RWPE1 (cell line): ENCODE measurements at regions not wholly inside any gene's neighbourhood (a gene's known extent, or its start where the extent isn't known, plus 50 kb on each side); places are given as distances from the start of the nearest gene placed in this dataset.
"Not testable (repeated sequence)": the region's sequence is repeated elsewhere in the genome, so short reads cannot be mapped to it uniquely, and the experiment has no call there.

Source experiments
- CTCF ChIA-PET: fragments of 350-600 bp; sonication (Branson Sonifier 250); formaldehyde crosslinking; extraction: SDS; loops from one replicate; lab custom pipeline; 2021; lab: Yijun Ruan, JAX
- POLR2A ChIA-PET: fragments of 400-600 bp; formaldehyde crosslinking; extraction: SDS; loops from one replicate; lab custom pipeline; 2020; ENCODE audit warnings: antibody characterized with exemption; ENCODE audit not compliant: low non-redundant PET; lab: Yijun Ruan, JAX
- DNase-seq: peaks from one replicate; pipeline ENCODE4 v3.0.0; 2012; ENCODE audit warnings: low spot score
- H3K27ac ChIP-seq: fragments of 450-650 bp; 2 replicates; pipeline ENCODE4 v1.5.1; 2017
- TF ChIP-seq, protein P1 (sequence below): fragments of 450-650 bp; conservative IDR thresholded peaks from 2 replicates; pipeline ENCODE4 v1.5.1; 2017; ENCODE audit warnings: low read depth, mild to moderate bottlenecking

DNA sequence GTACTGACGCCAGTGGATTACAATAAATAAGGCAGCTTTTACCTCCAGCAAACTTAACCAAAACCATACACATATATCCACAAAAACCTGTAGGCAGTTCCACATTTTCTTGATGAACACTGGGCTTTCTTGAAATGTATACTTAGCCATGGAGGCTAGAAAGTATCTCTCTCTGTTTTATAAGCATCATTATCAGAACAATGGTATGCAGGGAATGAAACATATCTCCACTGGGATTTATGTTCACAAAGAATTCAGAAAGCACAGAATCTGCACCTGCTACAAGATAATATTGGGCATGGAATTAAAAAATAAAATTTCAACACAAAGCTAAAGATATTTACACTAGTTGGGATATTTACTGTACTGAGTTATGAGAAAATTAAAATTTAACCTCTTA is 126.1 kb upstream of the RASA1 start:
- DNase-seq = no peak
- TF ChIP-seq, protein P1, sequence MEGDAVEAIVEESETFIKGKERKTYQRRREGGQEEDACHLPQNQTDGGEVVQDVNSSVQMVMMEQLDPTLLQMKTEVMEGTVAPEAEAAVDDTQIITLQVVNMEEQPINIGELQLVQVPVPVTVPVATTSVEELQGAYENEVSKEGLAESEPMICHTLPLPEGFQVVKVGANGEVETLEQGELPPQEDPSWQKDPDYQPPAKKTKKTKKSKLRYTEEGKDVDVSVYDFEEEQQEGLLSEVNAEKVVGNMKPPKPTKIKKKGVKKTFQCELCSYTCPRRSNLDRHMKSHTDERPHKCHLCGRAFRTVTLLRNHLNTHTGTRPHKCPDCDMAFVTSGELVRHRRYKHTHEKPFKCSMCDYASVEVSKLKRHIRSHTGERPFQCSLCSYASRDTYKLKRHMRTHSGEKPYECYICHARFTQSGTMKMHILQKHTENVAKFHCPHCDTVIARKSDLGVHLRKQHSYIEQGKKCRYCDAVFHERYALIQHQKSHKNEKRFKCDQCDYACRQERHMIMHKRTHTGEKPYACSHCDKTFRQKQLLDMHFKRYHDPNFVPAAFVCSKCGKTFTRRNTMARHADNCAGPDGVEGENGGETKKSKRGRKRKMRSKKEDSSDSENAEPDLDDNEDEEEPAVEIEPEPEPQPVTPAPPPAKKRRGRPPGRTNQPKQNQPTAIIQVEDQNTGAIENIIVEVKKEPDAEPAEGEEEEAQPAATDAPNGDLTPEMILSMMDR = no peak
- ChIA-PET CTCF (interaction anchor here (0.7 kb wide), 2 partner anchors 10 to 99 kb away, joined by 3 read pairs; no protein-coding TSS in a partner anchor), POLR2A (no interaction called here)
- H3K27ac ChIP-seq = no peak overlapping the region

- POLR2A ChIA-PET, H3K27ac ChIP-seq, DNase-seq: not testable (repeated sequence)
- CTCF ChIA-PET = interaction anchor here (0.6 kb wide), 1 partner anchor 255 kb away, joined by 3 read pairs; no protein-coding TSS in a partner anchor
Observed at GRCh38 chr5:87145853-87146252, 121.8 kb upstream of the RASA1 start.

- ChIA-PET POLR2A (no interaction called here), CTCF (no interaction called here)
- H3K27ac ChIP-seq = no peak overlapping the region
- no peak for DNase-seq
- TF ChIP-seq, protein P1 = no peak
Observed at GRCh38 chr5:87147441-87147840, 120.2 kb upstream of the RASA1 start.

- TF ChIP-seq, protein P1 = no peak
- DNase-seq = no peak
- peak overlapping the region; percentile 44 for H3K27ac ChIP-seq
- POLR2A ChIA-PET = interaction anchor here (0.7 kb wide), 1 partner anchor 49 kb away, joined by 3 read pairs; no protein-coding TSS in a partner anchor
- CTCF ChIA-PET = interaction anchor here (0.7 to 1.2 kb wide), 2 partner anchors 9 to 25 kb away, joined by 3 read pairs; no protein-coding TSS in a partner anchor
Observed at GRCh38 chr5:87150630-87151029, 117.1 kb upstream of the RASA1 start.

DNA sequence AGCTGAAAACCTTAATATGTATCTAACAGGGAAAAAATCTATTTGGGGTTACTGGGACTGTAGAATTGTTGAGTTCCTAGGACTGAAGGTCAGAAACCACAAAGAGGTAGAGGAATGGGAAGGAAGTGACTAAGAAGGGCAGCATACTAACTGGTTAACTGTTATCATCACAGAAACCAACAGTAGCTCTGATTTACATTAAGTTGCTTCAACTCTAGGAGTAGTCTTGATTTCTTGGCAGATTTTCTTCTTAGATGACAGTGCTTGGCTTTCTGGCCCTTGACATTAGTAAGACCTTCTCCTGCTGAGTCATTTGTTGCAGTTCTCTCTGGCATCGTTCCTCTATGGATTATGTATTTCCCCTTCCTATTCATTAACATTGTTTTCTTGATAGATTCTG is 116.1 kb upstream of the RASA1 start:
- CTCF ChIA-PET = interaction anchor here (0.7 to 1.2 kb wide), 4 partner anchors 10 to 81 kb away, joined by 3 read pairs; no protein-coding TSS in a partner anchor
- TF ChIP-seq, protein P1 = no peak
- peak; percentile 49 for DNase-seq
- POLR2A ChIA-PET = no interaction called here
- no peak overlapping the region for H3K27ac ChIP-seq

GRCh38 chr5:87152886-87153285 is 114.8 kb upstream of the RASA1 start:
- CTCF ChIA-PET = interaction anchor here (1.3 kb wide), 1 partner anchor 19 kb away, joined by 3 read pairs; no protein-coding TSS in a partner anchor
- DNase-seq = no peak
- POLR2A ChIA-PET = no interaction called here
- TF ChIP-seq, protein P1 = no peak
- no peak overlapping the region for H3K27ac ChIP-seq

DNA sequence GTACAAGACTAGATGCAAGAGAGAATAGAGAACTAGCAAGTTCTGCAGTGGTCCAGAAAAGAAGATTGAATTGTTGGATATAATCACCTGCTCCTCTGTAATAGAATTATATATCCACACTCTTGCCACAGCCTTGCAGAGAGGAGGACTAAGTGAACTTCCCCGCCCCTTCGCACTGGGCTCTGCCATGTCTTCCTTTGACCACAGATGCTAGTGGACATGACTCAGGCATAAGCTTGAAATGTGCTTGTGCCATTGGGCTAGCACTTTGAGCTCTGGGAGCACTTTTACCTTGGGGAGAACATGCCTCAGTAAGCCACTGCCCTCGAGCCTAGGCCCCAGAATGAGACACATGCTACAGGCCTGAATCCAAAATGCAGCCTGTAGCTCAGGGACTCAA is 113.5 kb upstream of the RASA1 start:
- POLR2A ChIA-PET = no interaction called here
- DNase-seq = no peak
- TF ChIP-seq, protein P1 = no peak
- CTCF ChIA-PET = no interaction called here
- H3K27ac ChIP-seq = no peak overlapping the region
